ENCODE measurements at regions not wholly inside any gene's neighbourhood (a gene's known extent, or its start where the extent isn't known, plus 50 kb on each side); places are given as distances from the start of the nearest gene placed in this dataset.

GRCh38 chr7:52962402-52963076 is 72.9 kb upstream of the POM121L12 start:
- TF ChIP-seq CTCF (IDR thresholded peaks at IDR 0.05) (no peak), EZH2phosphoT487 (IDR thresholded peaks at IDR 0.05) (no peak)

All from neural progenitor cell (in vitro differentiated cells).